NCI-H1105 (cell line): ENCODE measurements at regions not wholly inside any gene's neighbourhood (a gene's known extent, or its start where the extent isn't known, plus 50 kb on each side); places are given as distances from the start of the nearest gene placed in this dataset.

ENCODE experiments used
- DNase-seq: peaks from one replicate; lab custom pipeline; 2025; lab: John Stamatoyannopoulos, UW

DNA sequence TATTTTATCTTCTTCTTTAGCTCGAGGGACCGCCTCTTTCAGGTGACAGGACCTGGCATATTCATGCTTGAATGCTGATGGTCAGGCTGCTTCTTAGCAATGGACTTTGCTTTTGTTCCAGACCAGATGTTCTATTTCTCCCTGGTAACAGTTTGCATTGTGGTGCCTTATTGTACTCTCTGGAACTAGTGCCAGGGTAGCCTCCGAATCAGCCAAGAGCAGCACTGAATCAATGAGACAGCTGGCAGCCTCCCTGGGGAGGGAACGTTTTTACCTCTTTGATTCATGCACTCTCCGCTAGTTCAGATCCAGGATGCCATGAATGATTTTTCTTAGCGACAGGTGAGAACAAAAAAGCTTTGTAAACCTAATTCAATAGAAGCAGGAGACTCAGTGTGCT is 54.1 kb upstream of the NXPH1 start:
- DNase-seq: peak; percentile 75

DNA sequence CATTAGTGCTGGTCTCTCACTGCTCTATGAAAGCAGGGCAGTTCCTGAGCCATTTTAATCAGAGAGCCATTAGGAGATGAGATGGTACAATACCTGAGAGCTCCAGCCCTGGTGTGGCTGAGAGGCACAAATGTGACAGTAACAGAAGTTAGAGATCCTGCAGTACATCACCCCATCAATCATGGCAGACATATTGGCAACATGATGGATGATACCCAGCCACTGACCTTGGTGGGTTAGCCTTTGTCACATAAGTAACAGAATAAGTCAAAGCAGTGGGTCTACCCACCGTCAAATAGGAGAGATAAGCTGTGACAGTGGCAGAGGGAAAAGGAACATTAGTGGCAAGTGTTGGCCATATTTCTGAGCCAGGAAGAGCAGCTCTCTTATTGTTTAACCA is 53.3 kb upstream of the NXPH1 start:
- DNase-seq: no peak

DNA sequence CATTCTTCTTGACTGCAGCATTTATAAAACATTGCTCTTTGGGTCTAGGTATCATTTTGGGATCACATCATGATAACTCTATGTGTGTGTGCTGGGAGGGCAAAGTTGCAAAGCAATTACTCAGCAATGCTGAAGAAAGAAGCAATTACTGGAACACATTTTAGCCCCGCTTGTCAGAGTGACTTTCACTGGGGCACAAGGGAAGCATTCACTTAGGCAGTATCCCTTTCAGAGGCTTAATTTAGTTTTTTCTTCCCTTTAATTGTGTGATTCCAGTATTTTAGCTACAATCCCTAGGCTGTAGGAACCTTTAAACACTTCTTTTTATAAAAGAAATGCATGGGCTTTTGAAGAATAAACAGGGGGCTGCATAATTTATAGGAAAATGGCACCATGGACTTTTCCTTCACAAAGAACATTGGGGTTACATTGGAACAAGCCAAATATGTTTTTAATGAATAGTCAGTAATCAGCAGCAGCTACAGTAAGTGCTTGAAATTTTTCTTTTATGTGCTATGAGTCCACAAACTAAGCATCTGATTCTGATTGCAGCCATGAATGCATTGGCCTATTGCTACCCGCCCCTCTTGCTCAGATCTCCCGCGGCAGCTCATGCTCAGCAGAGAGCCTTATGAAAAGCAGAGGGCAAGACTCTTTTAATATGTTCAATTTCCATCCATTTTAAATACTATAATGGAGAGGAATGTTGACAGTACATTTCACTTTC is 51.2 kb upstream of the NXPH1 start:
- DNase-seq: no peak
